WERI-Rb-1 (cell line): ENCODE measurements at regions not wholly inside any gene's neighbourhood (a gene's known extent, or its start where the extent isn't known, plus 50 kb on each side); places are given as distances from the start of the nearest gene placed in this dataset.

Experiments used
- DNase-seq: peaks from one replicate; pipeline ENCODE4 v3.0.0-alpha.2; 2020
- H3K27ac ChIP-seq: fragments of 250-450 bp; sonication (Bioruptor Pico); 2 replicates; pipeline ENCODE4 v1.5.1; 2020; ENCODE audit warnings: mild to moderate bottlenecking, moderate library complexity
- H3K27me3 ChIP-seq: fragments of 250-450 bp; sonication (Bioruptor Pico); 2 replicates; pipeline ENCODE4 v1.5.1; 2021; ENCODE audit warnings: mild to moderate bottlenecking, low read depth, moderate library complexity; ENCODE audit not compliant: insufficient read depth, severe bottlenecking
- H3K36me3 ChIP-seq: fragments of 250-450 bp; sonication (Bioruptor Pico); 2 replicates; pipeline ENCODE4 v1.5.1; 2020; ENCODE audit warnings: mild to moderate bottlenecking, moderate library complexity
- H3K4me3 ChIP-seq: 2 replicates; pipeline ENCODE4 v1.5.1; 2011; ENCODE audit warnings: low read depth, mild to moderate bottlenecking, control low read depth, low read length
- H3K9me3 ChIP-seq: fragments of 250-450 bp; sonication (Bioruptor Pico); 2 replicates; pipeline ENCODE4 v1.5.1; 2021; ENCODE audit warnings: mild to moderate bottlenecking, moderate library complexity; ENCODE audit not compliant: severe bottlenecking
- CTCF ChIP-seq: IDR thresholded peaks from 2 replicates; pipeline ENCODE4 v1.5.1; 2011; ENCODE audit warnings: low read depth, mild to moderate bottlenecking, control low read depth, inconsistent platforms, low read length

GRCh38 chr12:76623931-76624330, 64.4 kb upstream of the OSBPL8 start:
- TF ChIP-seq CTCF: no peak
- DNase-seq: no peak
- Histone ChIP-seq H3K4me3 (no peak overlapping the region), H3K9me3 (no peaks in the 10 kb centered on the region), H3K36me3 (no peaks in the 10 kb centered on the region), H3K27ac (no peak overlapping the region), H3K27me3 (no peaks in the 10 kb centered on the region)

- H3K9me3 ChIP-seq: no peaks in the 10 kb centered on the region
- no peak for TF ChIP-seq CTCF
- H3K27me3 ChIP-seq: no peaks in the 10 kb centered on the region
- H3K36me3 ChIP-seq: no peaks in the 10 kb centered on the region
- DNase-seq: no peak
- no peak overlapping the region for H3K4me3 ChIP-seq
- H3K27ac ChIP-seq: no peak overlapping the region
Observed at GRCh38 chr12:76627346-76628135, 68.0 kb upstream of the OSBPL8 start.

GRCh38 chr12:76628745-76629144, 69.2 kb upstream of the OSBPL8 start:
- no peak overlapping the region for H3K27ac ChIP-seq
- no peak overlapping the region for H3K4me3 ChIP-seq
- H3K36me3 ChIP-seq: no peaks in the 10 kb centered on the region
- H3K9me3 ChIP-seq: no peaks in the 10 kb centered on the region
- DNase-seq: no peak
- TF ChIP-seq CTCF: no peak
- H3K27me3 ChIP-seq: no peaks in the 10 kb centered on the region

- no peak for DNase-seq
- no peak for TF ChIP-seq CTCF
Observed at GRCh38 chr12:76631741-76632140, 72.2 kb upstream of the OSBPL8 start.

GRCh38 chr12:76633415-76633814, 73.8 kb upstream of the OSBPL8 start:
- H3K36me3 ChIP-seq: no peaks in the 10 kb centered on the region
- no peak for DNase-seq
- H3K27ac ChIP-seq: no peak overlapping the region
- H3K4me3 ChIP-seq: no peak overlapping the region
- H3K27me3 ChIP-seq: no peaks in the 10 kb centered on the region
- TF ChIP-seq CTCF: no peak
- H3K9me3 ChIP-seq: no peaks in the 10 kb centered on the region

More at GRCh38 chr12:76631741-76632140, 72.2 kb upstream of the OSBPL8 start:
- H3K36me3 ChIP-seq: no peaks in the 10 kb centered on the region
- no peaks in the 10 kb centered on the region for H3K27me3 ChIP-seq
- H3K4me3 ChIP-seq: no peak overlapping the region
- H3K9me3 ChIP-seq: no peaks in the 10 kb centered on the region
- no peak overlapping the region for H3K27ac ChIP-seq

- H3K36me3 ChIP-seq: no peaks in the 10 kb centered on the region
- DNase-seq: no peak
- no peak overlapping the region for H3K4me3 ChIP-seq
- H3K27ac ChIP-seq: no peak overlapping the region
- no peak for TF ChIP-seq CTCF
- H3K27me3 ChIP-seq: no peaks in the 10 kb centered on the region
- no peaks in the 10 kb centered on the region for H3K9me3 ChIP-seq
Observed at GRCh38 chr12:76634133-76634532, 74.6 kb upstream of the OSBPL8 start.
